Heart left ventricle (tissue), 16 donors: ENCODE measurements at regions not wholly inside any gene's neighbourhood (a gene's known extent, or its start where the extent isn't known, plus 50 kb on each side); places are given as distances from the start of the nearest gene placed in this dataset.
"Not testable (repeated sequence)": the region's sequence is repeated elsewhere in the genome, so short reads cannot be mapped to it uniquely, and the experiment has no call there.

Source experiments
- ATAC-seq, 4 donors: fragments of 200-7000 bp; cut with Tn5 transposase; one replicate each; pipeline ENCODE4 v1.9.1; 2020 to 2022; ENCODE audit warnings: moderate library complexity in 4 of 4, mild to moderate bottlenecking in 3 of 4, moderate number of reproducible peaks in 1 of 4
- DNase-seq, 5 donors: peaks; one replicate each; pipeline ENCODE4 v3.0.0-alpha.2; 2020
- H3K27ac ChIP-seq, 12 donors: fragments of 200-600 bp; sonication (generic) in 4 of 12; one replicate each; pipeline versions ENCODE4 v1.5.0 to v1.8.0; 2016 to 2022; ENCODE audit warnings: mild to moderate bottlenecking in 2 of 12
- H3K27me3 ChIP-seq, 9 donors: fragments of 200-600 bp; sonication (generic) in 2 of 9; one replicate each; pipeline versions ENCODE4 v1.5.1 to v1.8.0; 2016 to 2022; ENCODE audit warnings: mild to moderate bottlenecking in 3 of 9
- H3K36me3 ChIP-seq, 9 donors: fragments of 200-600 bp; sonication (generic) in 2 of 9; one replicate each; pipeline versions ENCODE4 v1.5.0 to v1.8.0; 2018 to 2022; ENCODE audit warnings: mild to moderate bottlenecking in 2 of 9
- H3K4me1 ChIP-seq, 12 donors: fragments of 200-600 bp; sonication (generic) in 4 of 12; one replicate each; pipeline versions ENCODE4 v1.5.0 to v1.8.0; 2016 to 2022; ENCODE audit warnings: mild to moderate bottlenecking in 3 of 12
- H3K4me3 ChIP-seq, 12 donors: fragments of 200-600 bp; sonication (generic) in 4 of 12; one replicate each; pipeline versions ENCODE4 v1.5.0 to v1.8.0; 2017 to 2022; ENCODE audit warnings: mild to moderate bottlenecking in 9 of 12, moderate library complexity in 4 of 12
- H3K9me3 ChIP-seq, 12 donors: fragments of 200-600 bp; sonication (generic) in 4 of 12; one replicate each; pipeline versions ENCODE4 v1.5.0 to v1.8.0; 2016 to 2022; ENCODE audit warnings: mild to moderate bottlenecking in 1 of 12
- POLR2A ChIP-seq, 2 donors: fragments of 450-650 bp; IDR thresholded peaks; one replicate each; pipeline ENCODE4 v1.6.1; 2017; ENCODE audit warnings: antibody characterized with exemption in 2 of 2, mild to moderate bottlenecking in 2 of 2, moderate library complexity in 2 of 2
- WGBS, 4 donors: extraction: QIAGEN DNeasy Blood & Tissue Kit in 2 of 4; methylation state at CpG; one replicate each; pipeline versions ENCODE4 v1.1.5 to v1.1.7; 2013 to 2018; 5-methylcytosine and 5-hydroxymethylcytosine counted together
- intact Hi-C, 10 donors: fragments of 100-400 bp; cut with DNase I; formaldehyde crosslinking; loops; one replicate each; pipeline versions ENCODE4 v1.11.1 to v1.14.2; 2022
- TF ChIP-seq, protein P1 (sequence below), 12 donors: fragments of 200-600 bp; sonication (generic) in 4 of 12; IDR thresholded peaks; one replicate each; pipeline versions ENCODE4 v1.5.0 to v1.8.0; 2018 to 2022; ENCODE audit warnings: antibody characterized with exemption in 12 of 12, mild to moderate bottlenecking in 5 of 12
- donor health status: ischemic (EF 13 %, LVEDD 7.1; RV severe dilation, severe dysfunction).
- donor health status: healthy with polysubstance abuse.
- donor health status: DM: no; HTN: yes; CAD: no.
- donor health status: DM: no; HTN: no; CAD: no.
- donor health status: ischemic (EF 25% LVEDD 6.9; RV normal size, moderate dysfunction).
- donor health status: ischemic (EF 25% LVEDD 5.7; RV mildly dilated, moderate dysfunction).
- donor health status: healthy.
- donor health status: DM: yes; HTN: yes; CAD: no.
- donor health status: ischemic (EF 35%, LVEDD 5.7; RV mildly dilated, moderate dysfunction).
- donor health status: nonischemic (EF 11% LVEDD 7.7; RV severe dilation, severe dysfunction).
- donor health status: DM: yes; HTN: yes; CAD: no.
- donor health status: PGD.
- donor health status: ischemic (EF 29% LVEDD 5.4; RV normal size, mild dysfunction).
- donor health status: nonischemic (EF 23%, LVEDD 6.1; RV moderate dilation, normal function).

DNA sequence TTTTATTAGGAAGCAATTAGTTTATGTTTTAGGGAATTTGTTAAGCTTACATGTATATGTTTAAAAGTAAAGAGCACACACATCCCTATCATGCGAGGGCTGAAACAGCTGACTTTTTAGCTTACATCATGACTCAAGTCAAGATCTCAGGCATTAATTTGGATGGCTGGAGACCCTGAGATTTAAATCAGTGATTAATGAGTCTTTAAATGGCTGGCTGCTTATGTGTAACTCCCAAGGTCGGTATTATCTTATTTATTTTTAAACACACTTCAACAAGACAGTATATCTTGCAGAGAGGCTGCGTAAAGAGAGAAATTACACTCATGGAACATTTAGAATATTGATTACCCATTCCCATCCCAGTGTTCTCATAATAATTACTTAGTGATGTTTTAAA lies 169.4 kb downstream of the KBTBD8 start:
- Histone ChIP-seq H3K36me3 (no peaks in the 10 kb centered on the region), H3K27me3 (no peaks in the 10 kb centered on the region), H3K4me1 (no peaks in the 10 kb centered on the region), H3K27ac (no peak overlapping the region), H3K4me3 (no peak overlapping the region), H3K9me3 (no peaks in the 10 kb centered on the region)
- 57 to 62% (median 58%) methylated on average over 3 of the region's 3 CpGs for WGBS, 4 donors
- intact Hi-C loops = no loop called here
- TF ChIP-seq, protein P1, sequence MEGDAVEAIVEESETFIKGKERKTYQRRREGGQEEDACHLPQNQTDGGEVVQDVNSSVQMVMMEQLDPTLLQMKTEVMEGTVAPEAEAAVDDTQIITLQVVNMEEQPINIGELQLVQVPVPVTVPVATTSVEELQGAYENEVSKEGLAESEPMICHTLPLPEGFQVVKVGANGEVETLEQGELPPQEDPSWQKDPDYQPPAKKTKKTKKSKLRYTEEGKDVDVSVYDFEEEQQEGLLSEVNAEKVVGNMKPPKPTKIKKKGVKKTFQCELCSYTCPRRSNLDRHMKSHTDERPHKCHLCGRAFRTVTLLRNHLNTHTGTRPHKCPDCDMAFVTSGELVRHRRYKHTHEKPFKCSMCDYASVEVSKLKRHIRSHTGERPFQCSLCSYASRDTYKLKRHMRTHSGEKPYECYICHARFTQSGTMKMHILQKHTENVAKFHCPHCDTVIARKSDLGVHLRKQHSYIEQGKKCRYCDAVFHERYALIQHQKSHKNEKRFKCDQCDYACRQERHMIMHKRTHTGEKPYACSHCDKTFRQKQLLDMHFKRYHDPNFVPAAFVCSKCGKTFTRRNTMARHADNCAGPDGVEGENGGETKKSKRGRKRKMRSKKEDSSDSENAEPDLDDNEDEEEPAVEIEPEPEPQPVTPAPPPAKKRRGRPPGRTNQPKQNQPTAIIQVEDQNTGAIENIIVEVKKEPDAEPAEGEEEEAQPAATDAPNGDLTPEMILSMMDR (IDR thresholded peaks at IDR 0.05) = no peak
- TF ChIP-seq POLR2A (IDR thresholded peaks at IDR 0.05) = no peak
- ATAC-seq (no peak), DNase-seq (no peak)

DNA sequence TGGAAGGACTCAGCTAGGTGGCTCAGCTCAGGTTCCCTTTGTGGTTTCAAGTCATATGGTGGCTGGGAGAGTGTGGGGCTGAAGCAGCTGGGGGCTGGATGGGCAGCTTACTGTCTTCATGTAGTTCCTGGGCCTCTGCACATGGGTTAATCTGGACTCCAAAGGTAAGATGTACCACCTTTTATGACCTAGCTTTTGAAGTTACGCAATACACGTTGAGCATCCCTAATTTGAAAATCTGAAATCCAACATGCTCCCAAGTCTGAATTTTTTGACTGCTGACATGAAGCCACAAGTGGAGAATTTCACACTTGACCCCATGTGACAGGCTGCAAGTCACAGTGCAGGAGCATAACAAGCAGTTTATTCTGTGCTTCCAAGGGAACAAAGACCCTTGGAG lies 173.7 kb downstream of the KBTBD8 start:
- intact Hi-C loops = no loop called here
- H3K4me1 ChIP-seq = no peaks in the 10 kb centered on the region
- H3K36me3 ChIP-seq = no peaks in the 10 kb centered on the region
- H3K27ac ChIP-seq = no peak overlapping the region
- DNase-seq (no peak), ATAC-seq (no peak)
- TF ChIP-seq, protein P1 (IDR thresholded peaks at IDR 0.05) = no peak
- TF ChIP-seq POLR2A (IDR thresholded peaks at IDR 0.05) = no peak
- 76 to 90% (median 86%) methylated on average over 2 of the region's 2 CpGs for WGBS, 4 donors
- H3K4me3 ChIP-seq = no peak overlapping the region
- H3K27me3 ChIP-seq = no peaks in the 10 kb centered on the region
- peaks cover 0 to 12% (median 7%) of the 10 kb centered on the region in 12 donors for H3K9me3 ChIP-seq

DNA sequence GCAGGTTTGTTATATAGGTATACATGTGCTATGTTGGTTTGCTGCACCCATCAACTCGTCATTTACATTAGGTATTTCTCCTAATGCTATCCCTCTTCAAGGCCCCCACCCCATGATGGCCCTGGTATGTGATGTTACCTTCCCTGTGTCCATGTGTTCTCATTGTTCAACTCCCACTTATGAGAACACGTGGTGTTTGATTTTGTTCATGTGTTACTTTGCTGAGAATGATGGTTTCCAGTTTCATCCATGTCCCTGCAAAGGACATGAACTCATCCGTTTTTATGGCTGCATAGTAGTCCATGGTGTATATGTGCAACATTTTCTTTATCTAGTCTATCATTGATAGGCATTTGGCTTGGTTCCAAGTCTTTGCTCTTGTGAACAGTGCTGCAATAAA lies 175.0 kb downstream of the KBTBD8 start:
- intact Hi-C loops, H3K4me1 ChIP-seq, ATAC-seq, H3K27me3 ChIP-seq, H3K27ac ChIP-seq, DNase-seq, H3K36me3 ChIP-seq, H3K4me3 ChIP-seq: not testable (repeated sequence)
- peaks cover 0 to 12% (median 7%) of the 10 kb centered on the region in 12 donors for H3K9me3 ChIP-seq
- 65 to 78% (median 73%) methylated on average over 3 of the region's 3 CpGs for WGBS, 4 donors

DNA sequence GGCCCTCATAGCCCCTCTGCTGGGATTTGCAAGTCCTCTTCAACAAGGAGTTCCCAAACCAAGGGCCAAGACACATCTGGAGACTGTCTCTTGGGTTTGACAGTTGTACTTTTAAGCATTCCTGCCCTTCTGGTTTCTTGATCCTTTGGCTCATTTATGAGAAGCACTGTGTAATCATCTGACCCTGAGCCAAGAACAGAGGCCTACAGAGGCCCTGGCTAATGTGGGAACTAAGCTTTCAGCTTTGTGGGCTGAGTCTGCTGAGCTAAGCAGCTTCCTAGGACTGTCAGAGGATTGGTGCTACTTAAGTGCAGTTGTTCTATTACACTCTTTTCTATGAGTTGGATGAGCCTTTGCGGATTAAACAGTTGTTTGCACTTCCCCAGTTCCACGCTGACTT lies 178.3 kb downstream of the KBTBD8 start:
- ATAC-seq = peak in 2 of 4 donors; percentile 20 to 33
- intact Hi-C loops = no loop called here
- no peak overlapping the region for H3K4me3 ChIP-seq
- no peaks in the 10 kb centered on the region for H3K27me3 ChIP-seq
- H3K4me1 ChIP-seq = no peaks in the 10 kb centered on the region
- no peak overlapping the region for H3K27ac ChIP-seq
- H3K36me3 ChIP-seq = no peaks in the 10 kb centered on the region
- 59 to 89% (median 81%) methylated on average over 2 of the region's 2 CpGs for WGBS, 4 donors
- TF ChIP-seq, protein P1 (IDR thresholded peaks at IDR 0.05) = no peak
- no peak for TF ChIP-seq POLR2A (IDR thresholded peaks at IDR 0.05)
- no peak for DNase-seq
- H3K9me3 ChIP-seq = peaks cover 0 to 12% (median 7%) of the 10 kb centered on the region in 12 donors

DNA sequence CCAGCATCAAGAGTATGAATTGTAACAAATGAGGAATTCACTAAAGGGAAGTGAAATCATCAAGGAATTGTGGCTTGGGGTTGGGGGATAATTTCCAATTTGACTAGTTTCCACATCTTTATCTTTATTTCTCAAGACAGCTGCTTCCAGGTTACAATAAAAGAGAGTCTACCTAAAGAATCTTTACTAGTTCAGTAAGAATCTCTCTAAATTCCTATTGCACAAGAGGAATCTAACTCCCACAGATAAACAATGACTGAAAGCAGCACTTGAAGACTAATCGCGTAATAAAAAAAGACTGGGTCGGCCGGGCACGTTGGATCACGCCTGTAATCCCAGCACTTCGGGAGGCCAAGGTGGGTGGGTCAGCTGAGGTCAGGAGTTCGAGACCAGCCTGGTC lies 194.4 kb downstream of the KBTBD8 start:
- Histone ChIP-seq H3K9me3 (no peaks in the 10 kb centered on the region), H3K36me3 (no peaks in the 10 kb centered on the region), H3K27me3 (no peaks in the 10 kb centered on the region), H3K27ac (no peak overlapping the region), H3K4me1 (no peaks in the 10 kb centered on the region), H3K4me3 (no peak overlapping the region)
- ATAC-seq (no peak), DNase-seq (no peak)
- WGBS, 4 donors = 74 to 81% (median 77%) methylated on average over 8 of the region's 8 CpGs
- TF ChIP-seq, protein P1 (IDR thresholded peaks at IDR 0.05) = no peak
- no peak for TF ChIP-seq POLR2A (IDR thresholded peaks at IDR 0.05)
- intact Hi-C loops = no loop called here
